Stimulated activated CD8-positive, alpha-beta memory T cell treated with anti-CD3 and anti-CD28 coated beads, Interleukin-4, amount 100 ng/mL, for 48 hours (primary cell): ENCODE measurements at regions not wholly inside any gene's neighbourhood (a gene's known extent, or its start where the extent isn't known, plus 50 kb on each side); places are given as distances from the start of the nearest gene placed in this dataset.

Experiments used
- DNase-seq: peaks from one replicate; pipeline ENCODE4 v3.0.0-alpha.2; 2020

DNA sequence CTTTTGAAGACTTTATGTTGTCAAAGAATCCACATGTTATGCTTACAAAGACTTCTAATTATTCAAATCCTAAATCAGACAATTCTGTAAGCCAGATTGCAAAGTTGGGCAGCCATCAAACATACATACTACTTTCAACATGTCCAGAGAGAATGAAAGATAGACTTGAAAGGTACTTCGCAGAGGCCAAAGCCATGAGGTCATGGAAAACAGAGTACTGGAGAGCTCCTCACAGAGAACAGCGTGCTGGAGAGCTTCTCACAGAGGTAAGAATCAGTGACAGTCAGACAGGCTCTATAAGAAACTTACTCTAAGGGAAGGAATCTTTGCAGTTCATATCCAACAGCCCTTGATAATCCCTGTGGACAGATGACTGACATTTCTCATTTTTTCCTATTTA is 400.2 kb downstream of the GJA1 start:
- no peak for DNase-seq

DNA sequence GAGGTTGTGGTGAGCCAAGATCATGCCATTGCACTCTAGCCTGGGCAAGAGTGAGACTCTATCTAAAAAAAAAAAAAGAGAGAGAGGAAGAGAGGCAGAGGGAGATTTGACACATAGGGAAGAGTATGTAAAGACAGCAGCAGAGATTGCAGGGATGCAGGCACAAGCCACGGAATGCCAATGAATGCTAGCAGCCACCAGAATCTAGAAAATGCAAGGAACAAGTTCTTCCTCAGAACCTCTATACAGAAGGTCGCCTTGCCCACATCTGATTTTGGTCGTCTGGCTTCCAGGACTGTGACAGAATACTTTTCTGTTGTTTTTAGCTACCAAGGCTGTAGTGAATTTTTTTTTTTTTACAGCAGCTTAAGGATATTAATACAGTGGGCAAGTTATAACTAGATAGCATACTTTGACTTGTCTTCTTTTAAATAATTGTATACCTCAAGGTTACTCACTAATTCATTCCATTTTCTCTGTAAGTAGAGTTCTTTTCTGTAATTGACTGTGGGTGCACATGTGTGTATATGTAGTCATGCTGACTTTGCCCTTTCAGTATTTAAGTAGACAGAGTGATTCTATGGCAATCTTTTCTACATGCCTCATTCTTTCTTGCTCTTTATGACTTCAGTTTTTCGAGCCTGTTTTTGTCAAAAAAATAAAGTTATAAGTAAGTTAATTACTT is 402.2 kb downstream of the GJA1 start:
- DNase-seq, result no peak

GRCh38 chr6:121838842-121839241 is 403.4 kb downstream of the GJA1 start:
- DNase-seq, result no peak

GRCh38 chr6:121839896-121840295 is 404.4 kb downstream of the GJA1 start:
- DNase-seq, result no peak

DNA sequence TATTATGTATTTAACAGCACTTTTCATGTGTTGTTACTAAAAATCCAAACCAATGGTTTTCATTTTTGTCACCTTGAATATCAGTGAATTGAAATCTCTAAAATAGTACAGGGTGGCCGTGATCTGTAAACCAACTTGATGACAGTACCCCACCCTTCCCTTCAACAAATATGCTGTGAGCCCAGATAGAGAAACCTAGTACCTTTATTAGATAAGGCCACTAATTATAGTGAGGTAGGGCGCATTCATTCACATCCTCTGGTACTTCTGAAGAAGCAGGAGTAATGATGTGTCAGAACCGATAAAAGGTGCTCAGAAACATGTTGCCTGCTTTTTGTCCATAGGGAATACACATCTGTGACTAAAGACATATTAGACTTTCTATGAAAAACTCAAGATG is 409.5 kb downstream of the GJA1 start:
- DNase-seq, result no peak

DNA sequence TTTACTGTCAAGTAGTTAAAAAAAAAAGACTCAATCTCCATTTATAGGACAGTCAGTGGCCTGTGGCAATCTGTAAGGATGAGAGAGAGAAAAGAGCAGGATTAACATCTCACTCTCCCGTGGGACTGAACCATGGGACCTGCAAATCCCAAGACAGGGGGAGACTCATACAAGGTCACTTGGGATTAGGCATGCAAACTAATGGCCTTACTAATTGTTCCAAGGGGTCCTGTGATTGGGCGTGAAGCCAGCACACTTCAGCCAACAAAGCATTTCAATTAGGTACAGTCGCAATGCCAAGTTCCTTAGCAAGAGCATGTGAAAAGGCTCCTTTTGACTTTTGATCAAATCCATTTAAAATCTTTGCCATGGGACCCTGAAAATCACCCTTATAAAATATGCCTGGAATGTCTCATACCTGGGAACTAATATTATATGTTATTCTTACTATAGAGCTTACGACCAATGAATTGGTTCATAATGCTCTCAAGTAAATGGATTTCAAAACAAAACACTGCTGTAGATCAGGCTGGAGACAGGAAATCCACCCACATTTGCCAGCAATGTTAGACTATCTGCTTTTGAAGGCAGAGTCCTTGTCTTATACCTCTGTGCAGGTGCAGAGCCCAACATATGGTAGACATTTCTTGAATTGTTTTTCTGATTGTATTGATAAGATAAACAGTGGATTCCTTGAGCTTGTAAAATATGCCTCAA is 412.5 kb downstream of the GJA1 start:
- DNase-seq, result no peak

GRCh38 chr6:121848523-121849255 is 413.2 kb downstream of the GJA1 start:
- no peak for DNase-seq

DNA sequence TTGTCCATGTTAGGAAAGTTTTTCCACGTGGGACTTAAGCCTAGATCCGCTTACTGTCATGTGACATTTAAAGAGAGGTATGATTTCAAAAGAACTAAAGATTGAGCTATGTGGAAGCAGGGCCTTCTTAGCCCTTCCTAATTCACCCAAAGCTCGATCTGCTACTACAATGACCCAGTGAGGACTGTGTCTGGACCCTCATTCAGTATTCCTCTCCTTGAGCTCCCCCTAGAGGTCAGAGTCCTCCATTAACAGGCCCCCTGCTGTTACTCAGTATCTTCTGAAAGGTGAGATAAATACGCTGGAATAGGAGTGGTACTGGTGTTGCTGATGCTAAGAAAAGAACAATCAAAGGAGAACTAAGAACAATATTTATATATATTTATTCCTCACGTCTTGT is 414.0 kb downstream of the GJA1 start:
- DNase-seq, result peak; percentile 51

DNA sequence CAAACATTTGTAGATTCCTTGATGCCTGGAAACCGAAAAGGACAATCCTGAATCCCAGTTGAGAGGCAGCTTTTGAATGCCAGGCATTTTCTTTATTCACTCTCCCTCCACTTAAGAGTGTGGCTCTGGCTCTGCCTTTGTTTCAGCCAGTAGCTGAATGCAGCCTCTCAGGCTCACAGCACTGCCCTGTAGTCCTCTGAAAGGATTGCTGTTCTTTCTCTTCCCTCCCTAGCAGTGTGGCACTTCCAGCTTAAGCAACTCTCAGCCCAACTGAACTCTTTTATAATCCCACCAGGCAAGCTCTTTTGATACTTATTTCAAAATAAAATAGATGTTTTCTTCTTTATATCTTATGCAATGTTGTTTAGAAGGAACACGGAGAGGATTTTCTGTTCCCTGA is 415.6 kb downstream of the GJA1 start:
- no peak for DNase-seq

- no peak for DNase-seq
These were observed 418.2 kb downstream of the GJA1 start for GRCh38 chr6:121853686-121854085.

GRCh38 chr6:121855521-121855920 is 420.1 kb downstream of the GJA1 start:
- DNase-seq, result no peak

GRCh38 chr6:121856296-121856695 is 420.9 kb downstream of the GJA1 start:
- DNase-seq, result no peak

GRCh38 chr6:121857551-121857950 is 422.1 kb downstream of the GJA1 start:
- no peak for DNase-seq

- DNase-seq, result no peak
These were observed 422.9 kb downstream of the GJA1 start for GRCh38 chr6:121858310-121858709.

GRCh38 chr6:121858986-121859385 is 423.5 kb downstream of the GJA1 start:
- DNase-seq, result no peak

- DNase-seq, result no peak
These were observed 430.4 kb downstream of the GJA1 start for GRCh38 chr6:121865811-121866210.

DNA sequence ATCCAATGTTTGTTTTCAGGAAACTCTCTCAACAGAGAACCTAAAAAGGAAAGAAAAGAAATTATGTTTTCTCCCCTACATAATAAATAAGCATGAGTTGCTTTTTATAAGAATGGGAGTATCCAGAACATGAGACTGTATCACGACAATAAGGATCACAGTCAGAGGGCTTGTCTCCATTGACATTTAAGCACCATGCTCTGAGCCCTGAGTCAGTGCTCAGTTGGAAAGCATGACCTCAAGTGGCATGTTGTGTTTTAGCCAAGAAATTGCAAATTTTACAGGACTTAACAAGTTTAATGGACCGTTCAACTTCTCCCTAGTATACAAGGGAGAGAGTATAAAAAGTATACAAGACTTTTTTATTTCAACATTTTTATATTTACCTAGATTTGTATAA is 431.6 kb downstream of the GJA1 start:
- no peak for DNase-seq

- DNase-seq, result no peak
These were observed 432.8 kb downstream of the GJA1 start for GRCh38 chr6:121868206-121868605.

DNA sequence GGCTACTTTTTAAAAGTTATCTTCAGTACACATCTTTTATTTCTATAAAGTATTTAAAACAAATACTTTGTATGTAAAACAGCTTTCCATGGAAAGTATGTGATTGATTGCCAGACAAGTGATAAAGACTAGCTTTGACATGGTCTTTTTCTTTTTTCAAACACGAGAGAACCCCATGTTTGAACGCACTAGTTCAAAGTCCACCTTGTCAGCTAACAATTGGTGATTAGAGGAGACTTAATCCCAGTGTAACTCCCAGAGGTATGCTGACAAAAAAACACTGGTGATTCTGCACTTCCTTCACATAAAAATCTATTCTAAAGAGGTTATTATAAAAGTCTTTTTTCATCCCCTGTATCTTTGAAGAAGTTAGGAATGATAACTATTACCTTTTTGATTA is 438.1 kb downstream of the GJA1 start:
- DNase-seq, result no peak

- no peak for DNase-seq
These were observed 441.3 kb downstream of the GJA1 start for GRCh38 chr6:121876721-121877120.

DNA sequence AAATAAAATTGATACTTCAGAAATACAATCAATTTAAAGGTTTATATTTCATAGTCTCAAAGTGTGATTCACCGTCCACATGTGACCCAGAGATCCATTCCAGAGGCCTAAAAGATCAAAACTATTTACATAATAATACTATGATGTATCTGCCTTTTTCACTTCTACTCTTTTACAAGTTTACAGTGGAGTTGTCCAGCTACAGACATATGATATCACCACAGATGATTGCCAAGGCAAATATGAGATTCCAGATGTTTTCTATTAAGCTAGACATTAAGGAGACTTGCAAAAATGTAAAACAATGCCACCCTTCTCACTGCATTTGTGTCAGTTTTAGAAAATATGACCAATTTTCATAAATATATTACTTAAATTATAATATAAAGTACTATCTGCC is 443.7 kb downstream of the GJA1 start:
- no peak for DNase-seq

DNA sequence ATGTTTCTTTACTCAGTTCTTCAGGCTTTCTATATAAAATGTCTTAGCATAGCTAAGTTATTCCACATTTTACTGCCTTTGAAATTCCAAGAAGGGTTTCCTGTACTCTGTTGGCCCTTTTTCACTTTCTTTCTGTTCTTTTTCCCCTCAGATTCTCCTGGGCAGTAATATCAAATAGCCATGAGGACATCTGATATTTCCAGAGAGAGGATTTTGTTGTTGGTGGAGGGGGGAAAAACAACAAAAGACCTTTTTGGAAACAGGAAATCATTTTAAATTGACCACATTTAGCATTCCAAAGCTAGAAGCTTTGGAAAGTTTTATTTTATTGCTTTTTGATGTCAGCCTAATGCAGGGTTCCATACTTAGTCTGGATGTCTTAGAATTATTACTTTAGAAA is 445.4 kb downstream of the GJA1 start:
- DNase-seq, result no peak

DNA sequence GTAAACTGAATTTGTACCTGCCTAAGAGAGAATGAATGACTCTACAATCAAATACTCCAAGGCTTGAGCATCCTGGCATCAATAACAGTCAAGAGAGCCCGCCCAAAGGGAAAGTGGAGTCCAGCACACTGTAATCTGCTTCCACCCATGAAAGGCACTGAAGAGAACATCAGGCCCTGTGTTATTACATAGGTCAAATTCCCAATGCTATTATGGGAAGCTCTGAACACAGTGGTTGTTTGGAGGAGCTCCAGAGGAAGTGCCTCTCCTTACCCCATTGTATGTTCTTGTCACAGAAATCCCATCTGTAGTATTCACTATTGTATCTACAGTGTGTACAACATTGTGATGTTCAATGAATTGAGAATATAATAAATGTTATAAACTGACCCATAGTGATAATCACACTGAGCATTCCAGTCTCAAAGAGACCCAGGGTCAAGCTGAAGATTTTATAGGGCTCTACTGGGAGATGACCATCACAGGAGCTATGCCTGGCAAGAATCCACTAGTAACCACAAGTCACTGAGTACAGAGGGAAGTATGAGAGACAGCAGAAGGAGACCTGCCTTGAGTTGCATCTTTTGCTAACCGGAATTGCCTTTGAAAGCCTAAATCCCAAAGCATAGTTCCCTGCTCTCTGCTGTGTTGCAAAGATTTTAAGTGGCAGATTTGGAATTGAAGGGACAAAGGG is 446.7 kb downstream of the GJA1 start:
- DNase-seq, result no peak

GRCh38 chr6:121884091-121884490 is 448.6 kb downstream of the GJA1 start:
- DNase-seq, result no peak
